ENCODE measurements at regions not wholly inside any gene's neighbourhood (a gene's known extent, or its start where the extent isn't known, plus 50 kb on each side); places are given as distances from the start of the nearest gene placed in this dataset.
A peak's percentile ranks its signal among the peaks of the same experiment; 100 is the strongest.

DNA sequence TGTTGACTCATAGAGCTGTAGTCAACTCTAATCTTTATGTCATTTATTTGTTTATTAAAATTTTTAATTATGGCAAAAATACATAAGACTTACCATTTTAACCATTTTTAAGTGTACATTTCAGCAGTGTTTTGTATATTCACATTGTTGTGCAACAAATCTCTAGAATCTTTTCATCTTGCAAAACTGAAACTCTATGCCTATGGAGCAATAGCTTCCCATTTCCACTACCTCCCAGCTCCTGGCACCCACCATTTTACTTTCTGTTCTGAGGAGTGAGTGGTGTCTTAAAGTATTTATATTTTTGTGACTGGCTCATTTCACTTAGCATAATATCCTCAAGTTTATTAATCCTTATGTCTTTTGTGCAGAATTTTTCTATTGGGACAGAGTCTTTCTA lies 181.0 kb downstream of the GPAT3 start:
- no peak for DNase-seq (ENCODE audit: low spot score)

DNA sequence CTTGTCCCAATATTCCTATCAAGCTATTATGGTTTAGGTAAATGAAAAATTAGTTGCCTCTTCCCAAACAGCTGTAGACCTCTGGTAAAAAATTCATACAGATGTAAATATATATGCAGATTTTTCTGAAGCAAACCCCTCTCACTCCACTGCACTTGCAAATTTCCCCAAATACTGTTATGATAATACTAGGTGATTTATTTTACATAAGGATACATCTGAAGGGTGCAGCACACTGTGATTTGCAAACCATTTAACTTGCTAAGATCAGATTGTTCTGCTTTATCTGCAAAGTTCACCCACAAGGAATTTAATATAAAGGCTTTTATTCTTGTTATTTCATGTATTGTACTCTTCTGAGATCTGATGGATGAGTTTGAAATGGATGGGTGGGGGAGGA lies 177.0 kb downstream of the GPAT3 start:
- no peak for DNase-seq (ENCODE audit: low spot score)

DNA sequence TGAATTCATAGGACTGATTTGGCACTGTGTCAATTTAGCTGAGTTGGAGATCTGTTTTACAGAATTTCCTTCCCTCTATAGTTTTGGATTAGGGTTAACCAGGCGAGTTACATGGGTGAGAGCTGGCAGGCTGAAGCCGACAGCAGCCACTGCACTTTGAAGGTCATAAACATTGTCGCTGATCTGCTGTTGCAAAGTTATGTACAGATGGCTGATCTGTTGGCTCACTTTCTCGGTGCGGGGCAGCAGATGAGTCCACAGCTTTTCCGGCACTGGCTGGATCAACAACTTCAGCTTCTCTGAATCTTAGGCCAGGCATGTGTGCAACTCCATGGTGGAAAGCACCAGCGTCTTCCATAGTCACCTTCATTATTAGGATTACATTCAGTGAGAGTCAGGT lies 173.7 kb downstream of the GPAT3 start:
- DNase-seq (ENCODE audit: low spot score), result no peak

DNA sequence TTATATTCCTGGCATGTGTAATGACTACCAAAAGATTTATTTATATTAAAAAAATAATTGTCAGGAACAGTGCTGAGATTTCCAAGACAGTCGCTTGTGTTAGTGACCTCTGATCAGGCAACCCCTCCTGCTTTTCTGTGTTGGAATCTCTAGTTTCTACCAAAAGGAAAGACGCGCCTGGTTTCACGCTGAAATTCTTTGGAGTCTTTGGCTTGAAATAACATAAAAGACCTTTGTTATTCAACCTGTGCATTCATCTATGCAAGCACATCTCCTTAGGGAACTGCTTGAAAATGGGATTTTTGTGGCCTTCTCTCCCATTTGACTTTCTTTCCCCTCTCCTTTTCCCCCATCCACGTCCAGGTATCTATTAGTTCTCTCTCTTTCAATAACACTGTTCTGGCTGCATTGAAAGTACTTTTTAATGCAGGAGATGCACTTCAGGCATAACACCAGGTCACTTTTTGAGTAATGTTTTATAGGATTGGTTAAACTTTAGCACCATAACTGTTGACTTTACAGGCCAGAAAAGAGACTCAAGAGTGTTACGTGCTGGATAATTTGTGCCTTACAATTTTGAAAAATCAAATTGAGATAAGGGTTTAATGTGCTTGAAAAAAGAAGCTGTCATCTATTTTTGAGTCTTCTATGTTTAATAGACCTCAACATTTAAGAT lies 172.7 kb downstream of the GPAT3 start:
- DNase-seq (ENCODE audit: low spot score), result no peak

GRCh38 chr4:83704786-83705185 lies 168.9 kb downstream of the GPAT3 start:
- no peak for DNase-seq (ENCODE audit: low spot score)

DNA sequence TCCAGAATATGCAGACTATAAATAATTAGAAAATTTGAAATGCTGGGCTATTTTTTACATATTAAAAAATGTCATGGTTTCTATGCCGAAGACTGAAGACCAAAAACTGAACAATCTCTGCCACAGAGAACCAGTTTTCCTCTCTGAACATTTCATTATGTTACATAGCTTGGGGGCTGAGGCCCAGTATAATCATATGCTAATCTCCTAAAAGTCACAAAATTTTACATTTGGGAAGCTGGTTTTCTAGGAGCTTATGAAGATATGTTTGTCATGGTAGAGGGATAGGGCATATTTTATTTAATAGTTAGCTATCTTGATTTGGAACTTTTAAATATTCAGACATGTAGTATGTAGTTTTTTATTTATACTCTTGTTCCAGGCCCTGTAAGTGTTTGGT lies 167.8 kb downstream of the GPAT3 start:
- no peak for DNase-seq (ENCODE audit: low spot score)

DNA sequence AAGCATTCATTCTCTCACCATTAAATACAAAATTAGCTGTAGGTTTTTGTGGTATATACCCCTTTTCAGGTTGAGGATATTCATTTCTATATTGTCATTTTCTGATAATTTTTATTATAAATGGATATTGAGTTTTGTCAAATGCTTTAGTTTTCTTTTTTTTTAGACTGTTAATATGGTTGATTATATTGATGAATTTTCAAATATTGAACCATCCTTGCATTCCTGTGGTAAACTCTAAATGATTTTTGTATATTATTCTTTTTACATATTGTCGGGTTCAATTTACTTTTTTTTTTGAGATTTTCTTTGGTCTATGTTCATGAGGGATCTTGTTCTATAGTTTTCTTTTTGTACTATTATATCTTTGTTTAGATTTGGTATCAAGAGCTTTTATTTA lies 165.1 kb downstream of the GPAT3 start:
- DNase-seq (ENCODE audit: low spot score), result no peak

- no peak for DNase-seq (ENCODE audit: low spot score)
Measured at GRCh38 chr4:83699358-83699757, 163.4 kb downstream of the GPAT3 start.

DNA sequence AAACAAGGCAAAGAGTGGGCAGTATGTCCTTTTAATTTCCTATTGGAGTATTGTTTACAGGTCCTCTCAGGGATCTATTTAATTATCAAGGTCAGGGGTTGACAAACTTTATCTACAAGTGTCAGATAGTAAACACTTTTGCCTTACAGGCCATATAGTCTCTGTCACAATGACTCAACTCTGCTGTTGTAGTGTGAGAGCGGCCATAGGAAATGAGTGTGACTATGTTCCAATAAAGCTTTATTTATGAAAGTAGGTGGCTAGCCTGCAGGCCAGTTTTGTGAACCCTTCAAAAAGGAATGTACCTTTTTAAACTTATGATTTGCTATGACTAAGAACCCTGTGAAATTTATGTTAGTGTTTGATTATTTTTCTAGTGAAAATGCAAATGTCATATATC lies 156.1 kb downstream of the GPAT3 start:
- DNase-seq (ENCODE audit: low spot score), result no peak

DNA sequence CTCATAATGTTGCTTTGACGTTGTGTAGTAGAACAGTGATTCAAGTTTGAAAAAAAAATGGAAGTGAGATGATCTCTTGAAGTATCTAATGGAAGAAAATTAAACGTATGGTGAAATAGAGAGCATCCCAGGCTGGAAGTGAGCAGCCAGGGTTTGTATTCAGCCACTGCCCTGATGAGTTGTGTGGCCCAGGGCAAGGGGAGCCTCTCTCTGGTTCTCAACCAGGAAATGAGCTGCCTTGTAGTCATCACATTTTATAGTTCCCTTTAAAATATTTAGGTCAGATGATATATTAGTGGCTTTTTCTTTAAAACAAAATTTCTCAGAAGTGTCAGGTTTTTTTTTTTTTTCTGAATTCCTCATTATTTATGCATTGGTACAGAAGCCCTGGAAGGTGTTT lies 150.3 kb downstream of the GPAT3 start:
- peak; percentile 29 for DNase-seq (ENCODE audit: low spot score)

DNA sequence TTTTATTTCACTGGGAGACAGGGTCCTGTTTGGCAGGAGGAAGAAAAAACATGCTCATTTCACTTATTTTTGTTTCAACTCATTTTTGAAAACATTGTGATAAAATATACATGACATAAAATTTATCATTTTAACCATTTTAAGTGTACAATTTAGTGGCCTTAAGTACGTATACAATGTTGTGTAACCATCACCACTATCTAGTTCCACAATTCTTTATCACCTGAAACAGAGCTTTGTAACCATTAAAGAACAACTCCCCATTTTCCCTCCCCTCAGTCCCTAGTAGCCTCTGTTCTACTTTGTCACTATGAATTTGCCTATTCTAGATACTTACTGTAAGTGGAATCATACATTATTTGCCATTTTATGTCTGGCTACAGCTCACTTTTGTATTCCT lies 143.8 kb downstream of the GPAT3 start:
- DNase-seq (ENCODE audit: low spot score), result no peak

GRCh38 chr4:83679254-83679653 lies 143.3 kb downstream of the GPAT3 start:
- DNase-seq (ENCODE audit: low spot score), result no peak

- peak; percentile 40 for DNase-seq (ENCODE audit: low spot score)
Measured at GRCh38 chr4:83677656-83678055, 141.7 kb downstream of the GPAT3 start.

- DNase-seq (ENCODE audit: low spot score), result no peak
Measured at GRCh38 chr4:83664741-83665140, 128.8 kb downstream of the GPAT3 start.

DNA sequence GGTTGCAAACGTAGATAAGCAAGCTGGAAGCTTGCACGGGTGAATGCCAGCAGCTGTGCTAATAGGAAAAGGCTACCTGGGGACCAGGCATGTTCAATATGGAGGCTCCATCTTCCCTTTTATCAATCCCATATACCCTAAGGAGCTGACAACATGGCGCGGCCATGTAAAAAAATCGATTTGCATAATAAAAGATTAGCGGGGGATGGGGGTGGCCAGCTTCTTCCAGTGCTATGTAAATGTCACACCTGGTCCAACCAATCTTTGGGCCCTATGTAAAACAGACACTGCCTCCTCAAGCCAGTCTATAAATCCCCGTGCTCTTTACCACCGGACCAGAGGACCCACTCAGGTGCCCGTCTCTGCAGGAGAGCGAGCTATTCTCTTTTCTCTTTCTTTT lies 128.2 kb downstream of the GPAT3 start:
- DNase-seq (ENCODE audit: low spot score), result no peak

GRCh38 chr4:83662204-83662603 lies 126.3 kb downstream of the GPAT3 start:
- no peak for DNase-seq (ENCODE audit: low spot score)

GRCh38 chr4:83661359-83661758 lies 125.5 kb downstream of the GPAT3 start:
- no peak for DNase-seq (ENCODE audit: low spot score)

- no peak for DNase-seq (ENCODE audit: low spot score)
Measured at GRCh38 chr4:83660578-83660977, 124.7 kb downstream of the GPAT3 start.

DNA sequence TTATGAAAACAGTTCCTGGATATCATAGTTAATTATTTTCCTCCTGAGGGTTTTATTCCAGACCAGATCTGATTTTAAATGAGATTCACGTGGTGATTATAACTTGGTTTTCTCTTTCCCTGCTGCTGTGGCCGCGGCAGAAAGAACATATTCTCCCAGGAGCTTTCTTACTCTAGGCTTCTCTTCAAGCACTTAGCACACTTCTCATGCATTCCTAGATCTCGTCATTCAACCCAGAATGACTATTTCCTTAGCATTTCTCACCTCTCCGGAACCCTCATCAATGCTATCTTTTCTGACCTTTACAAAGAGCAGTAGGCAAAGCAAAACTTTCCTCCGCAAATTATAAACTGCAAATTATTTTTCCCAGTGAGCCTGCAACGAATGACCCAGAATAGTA lies 122.9 kb downstream of the GPAT3 start:
- no peak for DNase-seq (ENCODE audit: low spot score)

- no peak for DNase-seq (ENCODE audit: low spot score)
Measured at GRCh38 chr4:83657336-83657735, 121.4 kb downstream of the GPAT3 start.
